ENCODE measurements at regions not wholly inside any gene's neighbourhood (a gene's known extent, or its start where the extent isn't known, plus 50 kb on each side); places are given as distances from the start of the nearest gene placed in this dataset.

DNA sequence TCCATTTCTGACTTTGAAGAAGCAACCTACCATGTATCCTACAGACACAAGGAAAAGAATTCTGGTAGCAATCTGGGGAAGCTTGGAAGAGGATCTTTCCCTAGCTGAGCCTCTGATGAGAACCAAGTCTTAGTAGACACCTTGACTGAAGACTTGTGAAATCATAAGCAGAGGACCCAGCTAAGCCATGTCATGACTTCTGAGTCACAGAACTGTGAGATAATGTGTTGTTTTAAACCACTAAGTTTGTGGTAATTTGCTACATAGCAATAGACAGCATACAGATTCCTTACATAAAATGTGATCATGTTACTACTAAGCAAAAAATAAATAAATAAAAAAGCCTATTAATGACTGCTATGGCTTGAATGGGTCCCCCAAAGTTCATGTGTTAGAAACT lies 71.3 kb upstream of the ANKRD50 start:
- no peak for TF ChIP-seq EP300 (IDR thresholded peaks at IDR 0.05)
- TF ChIP-seq POLR2A (IDR thresholded peaks at IDR 0.05): no peak
- TF ChIP-seq, protein P1, sequence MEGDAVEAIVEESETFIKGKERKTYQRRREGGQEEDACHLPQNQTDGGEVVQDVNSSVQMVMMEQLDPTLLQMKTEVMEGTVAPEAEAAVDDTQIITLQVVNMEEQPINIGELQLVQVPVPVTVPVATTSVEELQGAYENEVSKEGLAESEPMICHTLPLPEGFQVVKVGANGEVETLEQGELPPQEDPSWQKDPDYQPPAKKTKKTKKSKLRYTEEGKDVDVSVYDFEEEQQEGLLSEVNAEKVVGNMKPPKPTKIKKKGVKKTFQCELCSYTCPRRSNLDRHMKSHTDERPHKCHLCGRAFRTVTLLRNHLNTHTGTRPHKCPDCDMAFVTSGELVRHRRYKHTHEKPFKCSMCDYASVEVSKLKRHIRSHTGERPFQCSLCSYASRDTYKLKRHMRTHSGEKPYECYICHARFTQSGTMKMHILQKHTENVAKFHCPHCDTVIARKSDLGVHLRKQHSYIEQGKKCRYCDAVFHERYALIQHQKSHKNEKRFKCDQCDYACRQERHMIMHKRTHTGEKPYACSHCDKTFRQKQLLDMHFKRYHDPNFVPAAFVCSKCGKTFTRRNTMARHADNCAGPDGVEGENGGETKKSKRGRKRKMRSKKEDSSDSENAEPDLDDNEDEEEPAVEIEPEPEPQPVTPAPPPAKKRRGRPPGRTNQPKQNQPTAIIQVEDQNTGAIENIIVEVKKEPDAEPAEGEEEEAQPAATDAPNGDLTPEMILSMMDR (IDR thresholded peaks at IDR 0.05): no peak
- no peak overlapping the region for H3K27ac ChIP-seq
- no peak for DNase-seq
- H3K27me3 ChIP-seq: no peaks in the 10 kb centered on the region
- H3K4me3 ChIP-seq: no peak overlapping the region
- intact Hi-C loops (cut with DNase I): no loop called here
- no peaks in the 10 kb centered on the region for H3K36me3 ChIP-seq
- no peaks in the 10 kb centered on the region for H3K9me3 ChIP-seq
- H3K4me1 ChIP-seq (ENCODE audit: insufficient read depth): no peaks in the 10 kb centered on the region

DNA sequence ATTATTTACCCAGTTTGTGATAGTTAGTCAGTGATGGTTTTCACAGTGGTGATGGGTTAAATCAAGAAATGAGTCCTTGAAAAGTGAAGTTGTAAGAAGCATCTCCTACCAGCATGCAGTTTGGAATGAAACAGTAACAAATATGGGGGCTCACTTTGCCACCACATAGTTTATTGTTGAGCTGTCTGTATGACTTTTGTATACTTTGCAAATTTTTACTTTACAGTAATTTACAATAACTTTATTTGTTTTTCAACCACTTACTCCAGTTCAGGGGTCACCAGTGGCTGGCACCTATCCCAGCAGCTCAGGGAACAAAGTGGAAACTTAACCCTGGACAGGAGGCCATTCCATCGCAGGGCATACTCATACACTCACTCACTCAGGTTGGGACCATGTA lies 64.5 kb upstream of the ANKRD50 start:
- no peaks in the 10 kb centered on the region for H3K4me1 ChIP-seq (ENCODE audit: insufficient read depth)
- TF ChIP-seq POLR2A (IDR thresholded peaks at IDR 0.05) (no peak), EP300 (IDR thresholded peaks at IDR 0.05) (no peak)
- TF ChIP-seq, protein P1 (IDR thresholded peaks at IDR 0.05): no peak
- H3K36me3 ChIP-seq: no peaks in the 10 kb centered on the region
- WGBS, 3 donors: 67 to 83% (median 80%) methylated on average over 1 of the region's 1 CpG
- no peaks in the 10 kb centered on the region for H3K27me3 ChIP-seq
- no peaks in the 10 kb centered on the region for H3K9me3 ChIP-seq
- intact Hi-C loops (cut with DNase I): loop anchor here in 1 of 4 donors (10.0 kb wide), 1 partner anchor 458 kb away; no protein-coding TSS in a partner anchor
- no peak overlapping the region for H3K27ac ChIP-seq
- H3K4me3 ChIP-seq: no peak overlapping the region
- DNase-seq: no peak

DNA sequence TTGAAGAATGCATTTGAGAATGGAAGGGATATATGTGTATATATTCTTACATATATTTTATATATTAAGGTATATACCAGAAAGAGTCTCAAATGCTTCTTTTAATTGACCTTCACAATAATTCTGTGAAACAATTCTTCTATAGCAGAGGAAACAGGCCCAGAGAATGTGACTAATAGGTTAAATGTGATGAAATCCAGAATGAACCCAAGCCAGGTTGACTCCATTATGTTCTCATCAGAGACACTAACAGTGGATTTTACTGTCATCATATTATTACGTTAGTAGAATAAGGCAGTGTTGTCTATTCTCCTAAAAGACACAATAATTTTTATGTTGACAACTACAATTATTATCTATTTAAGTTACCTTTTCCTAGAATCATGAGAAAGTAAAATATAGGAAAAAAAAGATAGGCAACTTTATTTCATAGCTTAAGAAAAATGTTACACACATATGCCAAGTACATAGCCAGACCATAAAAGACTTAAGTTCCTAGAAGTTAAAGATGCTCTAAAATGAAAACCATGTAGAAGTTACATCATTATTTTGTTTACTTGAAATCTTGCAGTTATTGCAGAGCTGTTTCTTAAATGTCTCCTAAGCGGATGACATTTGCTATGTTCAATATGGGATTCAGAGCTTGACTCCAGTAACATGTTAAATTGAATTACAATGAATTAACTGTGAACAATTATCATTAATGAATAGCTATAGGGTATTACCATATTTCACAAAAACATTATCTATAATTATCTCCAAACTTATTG lies 56.2 kb upstream of the ANKRD50 start:
- Histone ChIP-seq H3K36me3 (no peaks in the 10 kb centered on the region), H3K27me3 (no peaks in the 10 kb centered on the region), H3K27ac (no peak overlapping the region), H3K9me3 (peaks cover 0 to 4% of the 10 kb centered on the region in 2 donors), H3K4me3 (no peak overlapping the region), H3K4me1 (ENCODE audit: insufficient read depth) (no peaks in the 10 kb centered on the region)
- WGBS, 3 donors: 64 to 95% (median 86%) methylated on average over 2 of the region's 2 CpGs
- intact Hi-C loops (cut with DNase I): no loop called here
- no peak for TF ChIP-seq POLR2A (IDR thresholded peaks at IDR 0.05)
- TF ChIP-seq EP300 (IDR thresholded peaks at IDR 0.05): no peak
- TF ChIP-seq, protein P1 (IDR thresholded peaks at IDR 0.05): no peak
- no peak for DNase-seq

DNA sequence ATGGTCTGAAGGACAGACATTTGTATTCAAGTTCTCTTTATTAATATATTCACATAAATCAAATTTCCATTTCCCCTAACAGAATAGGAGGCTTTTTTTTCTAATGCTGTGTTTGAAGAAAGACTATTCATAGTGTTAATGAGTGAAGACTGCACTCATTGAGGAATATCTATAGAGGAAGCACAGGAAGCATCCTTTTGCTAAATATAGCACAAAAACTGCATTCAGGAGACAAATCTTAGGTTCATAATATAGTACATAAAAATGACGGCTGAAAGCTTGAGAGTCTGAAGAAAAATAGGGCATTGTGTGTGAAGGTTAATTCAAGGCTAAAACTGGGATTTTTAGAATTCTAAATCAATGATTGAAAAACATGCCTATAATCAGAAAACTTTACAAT lies 50.4 kb upstream of the ANKRD50 start:
- TF ChIP-seq POLR2A (IDR thresholded peaks at IDR 0.05) (no peak), EP300 (IDR thresholded peaks at IDR 0.05) (no peak)
- TF ChIP-seq, protein P1 (IDR thresholded peaks at IDR 0.05): no peak
- no peaks in the 10 kb centered on the region for H3K36me3 ChIP-seq
- intact Hi-C loops (cut with DNase I): no loop called here
- peaks cover 0 to 4% of the 10 kb centered on the region in 2 donors for H3K9me3 ChIP-seq
- DNase-seq: no peak
- H3K27ac ChIP-seq: no peak overlapping the region
- no peaks in the 10 kb centered on the region for H3K27me3 ChIP-seq
- H3K4me3 ChIP-seq: no peak overlapping the region
- WGBS, 3 donors: 49 to 51% (median 49%) methylated on average over 1 of the region's 1 CpG
- no peaks in the 10 kb centered on the region for H3K4me1 ChIP-seq (ENCODE audit: insufficient read depth)
